ENCODE measurements at regions not wholly inside any gene's neighbourhood (a gene's known extent, or its start where the extent isn't known, plus 50 kb on each side); places are given as distances from the start of the nearest gene placed in this dataset.
"Not testable (repeated sequence)": the region's sequence is repeated elsewhere in the genome, so short reads cannot be mapped to it uniquely, and the experiment has no call there.

GRCh38 chr1:181257117-181257516 is 168.6 kb downstream of the IER5 start:
- DNase-seq (ENCODE audit: low spot score): no peak

GRCh38 chr1:181259026-181259745 is 170.7 kb downstream of the IER5 start:
- no peak for DNase-seq (ENCODE audit: low spot score)

- no peak for DNase-seq (ENCODE audit: low spot score)
Measured at GRCh38 chr1:181260271-181260670, 171.8 kb downstream of the IER5 start.

DNA sequence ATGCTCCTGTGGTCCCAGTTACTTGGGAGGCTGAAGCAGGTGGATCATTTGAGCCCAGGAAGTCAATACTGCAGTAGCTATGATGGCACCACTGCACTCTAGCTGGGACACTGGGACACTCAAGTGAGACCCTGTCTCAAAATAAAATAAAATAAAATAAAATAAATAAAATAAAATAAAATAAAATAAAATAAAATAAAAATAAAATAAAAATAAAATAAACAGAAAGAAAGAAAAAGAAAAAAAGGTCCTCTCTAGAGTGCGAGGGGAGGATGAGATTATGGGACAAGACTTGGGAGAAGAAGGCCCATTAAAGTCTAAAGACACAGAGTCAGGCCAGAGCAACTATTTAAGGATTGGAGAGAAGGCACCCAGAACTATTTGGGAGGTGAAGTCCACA is 172.5 kb downstream of the IER5 start:
- no peak for DNase-seq (ENCODE audit: low spot score)

DNA sequence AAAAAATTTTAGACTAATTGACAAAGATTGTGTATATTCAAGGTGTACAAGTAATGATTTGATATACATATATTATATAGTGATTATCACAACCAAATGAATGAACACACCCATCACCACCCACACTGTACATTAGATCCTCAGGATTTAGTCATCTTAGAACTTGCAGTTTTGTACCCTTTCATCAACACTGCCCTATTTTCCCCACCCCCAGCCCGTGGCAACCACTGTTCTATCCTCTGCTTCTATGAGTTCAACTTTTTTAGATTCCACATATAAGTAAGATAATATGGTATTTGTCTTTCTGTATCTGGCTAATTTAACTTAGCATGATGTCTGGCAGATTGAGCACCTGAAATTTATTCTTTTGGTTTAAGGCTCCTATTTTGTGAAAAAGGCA is 173.6 kb downstream of the IER5 start:
- DNase-seq (ENCODE audit: low spot score): no peak

- DNase-seq (ENCODE audit: low spot score): no peak
Measured at GRCh38 chr1:181263444-181263843, 174.9 kb downstream of the IER5 start.

DNA sequence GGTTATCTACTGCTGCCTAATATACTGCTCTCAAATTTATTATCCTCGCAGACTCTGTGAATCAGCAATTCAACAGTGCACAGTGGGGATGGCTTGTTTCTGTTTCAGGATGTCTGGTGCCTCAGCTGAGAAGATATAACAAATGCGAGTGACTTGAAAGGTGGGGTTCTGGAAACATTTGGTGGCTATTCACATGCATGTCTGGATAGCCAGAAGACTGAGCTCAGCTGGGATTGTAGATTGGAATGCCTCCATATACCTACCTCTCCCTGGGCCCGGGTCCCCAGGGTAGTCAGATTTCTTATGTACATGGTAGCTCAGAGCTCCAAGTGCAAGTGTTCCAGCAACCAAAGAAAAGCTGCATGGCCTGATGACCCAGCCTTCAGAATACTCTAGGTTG is 176.3 kb downstream of the IER5 start:
- no peak for DNase-seq (ENCODE audit: low spot score)

DNA sequence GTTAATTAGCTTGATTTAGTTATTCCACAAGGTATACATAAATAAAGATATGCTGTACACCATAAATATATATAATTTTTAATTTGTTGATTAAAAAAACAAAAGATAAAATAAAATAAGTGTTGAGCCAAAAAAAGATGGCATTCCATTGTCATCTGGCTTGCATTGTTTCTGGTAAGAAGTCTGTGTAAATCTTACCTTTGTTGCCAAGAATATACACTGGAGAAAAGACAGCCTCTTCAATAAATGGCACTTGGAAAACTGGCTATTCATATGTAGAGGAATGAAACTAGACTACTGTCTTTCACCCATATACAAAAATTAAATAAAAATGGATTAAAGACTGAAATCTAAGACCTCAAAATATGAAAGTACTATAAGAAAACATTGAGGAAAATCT is 196.5 kb downstream of the IER5 start:
- DNase-seq (ENCODE audit: low spot score): no peak

DNA sequence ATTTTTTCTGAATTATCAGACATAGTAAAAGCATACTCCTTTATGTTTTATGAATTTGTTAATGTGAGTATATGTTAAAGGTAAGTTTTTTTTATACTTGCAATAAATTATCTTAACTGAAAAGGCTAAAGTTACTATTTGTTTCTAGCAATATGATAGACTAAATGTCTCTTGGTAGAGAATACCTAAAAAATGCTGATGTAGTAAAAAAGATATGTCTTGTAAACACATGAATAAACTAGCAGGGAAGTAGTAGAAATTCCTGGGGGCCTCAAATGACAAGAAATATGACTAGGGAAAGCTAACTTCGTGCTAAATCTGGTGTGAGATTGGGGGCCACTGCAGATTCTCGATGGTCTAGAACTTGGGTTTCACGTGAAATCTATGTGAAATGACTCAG is 188.1 kb upstream of the CACNA1E start:
- DNase-seq (ENCODE audit: low spot score): no peak

DNA sequence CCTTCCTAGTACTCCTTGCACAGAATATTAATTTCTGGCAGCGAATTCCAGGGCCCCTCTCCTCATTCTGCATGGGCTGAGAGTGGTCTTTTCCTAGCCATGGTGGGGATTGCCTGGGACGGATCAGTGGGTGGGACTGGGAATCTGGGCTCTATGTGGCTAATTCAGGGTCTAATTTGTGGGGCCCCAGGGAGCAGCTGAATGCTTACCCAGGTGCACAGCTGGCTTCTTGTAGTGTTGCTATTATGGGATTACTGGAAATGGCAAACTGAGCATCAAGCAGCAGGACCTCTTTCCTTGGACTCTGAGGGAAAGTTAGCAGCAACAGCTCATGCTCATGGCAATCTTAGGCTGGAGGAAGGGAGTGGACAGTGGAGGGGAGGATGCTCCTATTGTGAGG is 187.1 kb upstream of the CACNA1E start:
- no peak for DNase-seq (ENCODE audit: low spot score)

DNA sequence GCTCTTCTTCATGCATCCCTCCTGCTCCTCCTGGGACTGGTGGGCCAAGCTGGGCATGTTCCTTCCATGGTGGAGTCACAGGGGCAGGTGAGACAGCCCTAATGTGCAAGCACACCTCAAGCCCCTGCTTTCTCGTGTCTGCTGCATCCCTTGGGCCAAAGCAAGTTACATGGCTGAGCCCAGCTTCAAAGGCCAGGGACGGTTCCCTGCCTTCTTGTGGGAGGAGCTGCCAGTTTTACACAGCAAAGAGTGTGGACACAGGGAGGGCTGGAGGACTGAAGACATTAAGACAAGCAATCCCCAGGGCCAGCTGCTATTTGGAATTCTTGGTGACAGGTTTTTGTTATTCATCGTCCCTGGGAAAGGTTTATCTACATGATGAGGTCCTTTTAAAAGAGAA is 175.2 kb upstream of the CACNA1E start:
- DNase-seq (ENCODE audit: low spot score): no peak

DNA sequence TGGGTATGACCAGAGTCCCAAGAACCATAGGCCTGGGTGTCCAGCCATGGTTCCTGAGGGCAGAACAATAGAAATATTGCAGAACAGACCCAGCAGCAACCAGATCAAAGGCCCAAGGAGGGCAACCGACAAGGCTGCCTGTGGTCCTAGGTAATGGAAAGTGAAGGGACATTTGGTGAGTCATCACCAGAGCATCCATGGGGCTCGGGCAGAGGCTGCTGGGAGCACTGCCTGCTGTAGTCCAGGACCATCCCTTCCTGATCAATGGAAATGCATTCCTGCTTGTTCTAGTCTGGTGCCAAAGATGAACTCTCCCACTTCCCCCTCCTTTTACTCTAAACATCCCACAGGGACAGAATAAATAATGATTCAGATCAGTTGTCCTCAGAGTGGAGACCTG is 172.8 kb upstream of the CACNA1E start:
- DNase-seq (ENCODE audit: low spot score): peak; percentile 20

- DNase-seq (ENCODE audit: low spot score): no peak
Measured at GRCh38 chr1:181312946-181313345, 170.4 kb upstream of the CACNA1E start.

GRCh38 chr1:181313466-181313865 is 169.9 kb upstream of the CACNA1E start:
- no peak for DNase-seq (ENCODE audit: low spot score)

DNA sequence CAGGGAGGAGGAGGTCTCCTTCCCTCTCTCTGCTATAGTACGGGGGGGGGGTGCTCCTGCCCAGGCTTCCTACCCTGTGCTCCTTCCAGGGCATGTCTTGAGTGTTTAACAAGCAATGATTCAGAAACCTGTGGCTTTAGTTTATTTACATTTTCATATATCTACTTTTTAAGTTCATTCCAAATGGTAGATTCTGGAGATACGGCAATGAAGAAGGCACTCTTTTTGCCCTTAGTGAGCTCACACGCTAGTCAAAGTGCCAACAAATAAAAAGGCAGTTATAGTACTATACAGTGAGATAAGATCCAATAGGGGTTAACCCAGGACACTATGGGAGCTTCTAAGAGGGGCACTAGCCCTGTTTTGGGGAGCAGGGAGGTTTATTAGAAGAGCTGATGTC is 169.3 kb upstream of the CACNA1E start:
- DNase-seq (ENCODE audit: low spot score): no peak

- DNase-seq (ENCODE audit: low spot score): no peak
Measured at GRCh38 chr1:181314959-181315358, 168.4 kb upstream of the CACNA1E start.

- DNase-seq (ENCODE audit: low spot score): no peak
Measured at GRCh38 chr1:181317261-181317930, 165.9 kb upstream of the CACNA1E start.

DNA sequence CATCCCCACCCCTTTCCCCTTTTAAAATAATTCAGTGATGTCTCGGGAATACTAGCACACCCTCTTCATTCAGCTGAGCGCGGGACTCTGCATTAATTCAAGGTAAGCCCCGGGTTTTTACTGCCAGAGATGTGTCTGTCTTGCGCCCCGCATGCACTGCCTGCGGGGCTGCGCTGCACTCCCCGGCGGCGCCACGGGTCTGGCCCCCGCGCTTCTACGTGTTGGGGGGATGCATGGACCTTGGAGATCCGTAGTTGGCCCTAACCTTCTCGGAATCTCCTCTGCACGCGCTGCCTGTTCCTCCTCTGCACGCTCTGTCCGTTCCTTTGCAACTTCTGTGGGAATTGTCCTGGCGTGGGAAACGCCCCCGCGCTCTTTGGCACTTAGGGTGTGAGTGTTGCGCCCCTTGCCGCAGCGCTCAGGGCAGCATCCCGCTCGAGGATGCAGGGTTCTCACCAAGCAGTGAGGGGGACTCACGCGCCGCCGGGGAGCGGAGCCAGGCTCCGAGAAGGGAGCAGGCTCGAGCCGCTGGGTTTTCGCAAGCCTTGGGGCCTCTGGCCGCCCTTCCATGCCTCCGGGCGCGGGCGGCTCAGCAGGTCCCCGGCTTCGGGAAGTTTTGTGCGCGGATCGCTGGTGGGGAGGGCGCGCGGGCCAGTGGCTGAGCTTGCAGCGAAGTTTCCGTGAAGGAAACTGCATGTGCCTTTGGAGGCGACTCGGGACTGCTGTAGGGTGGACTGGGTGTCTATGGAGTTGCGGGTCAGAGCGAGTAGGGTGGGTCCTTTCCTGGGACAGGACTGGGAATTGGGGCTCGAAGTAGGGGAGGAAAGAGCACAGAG is 165.1 kb upstream of the CACNA1E start:
- no peak for DNase-seq (ENCODE audit: low spot score)

DNA sequence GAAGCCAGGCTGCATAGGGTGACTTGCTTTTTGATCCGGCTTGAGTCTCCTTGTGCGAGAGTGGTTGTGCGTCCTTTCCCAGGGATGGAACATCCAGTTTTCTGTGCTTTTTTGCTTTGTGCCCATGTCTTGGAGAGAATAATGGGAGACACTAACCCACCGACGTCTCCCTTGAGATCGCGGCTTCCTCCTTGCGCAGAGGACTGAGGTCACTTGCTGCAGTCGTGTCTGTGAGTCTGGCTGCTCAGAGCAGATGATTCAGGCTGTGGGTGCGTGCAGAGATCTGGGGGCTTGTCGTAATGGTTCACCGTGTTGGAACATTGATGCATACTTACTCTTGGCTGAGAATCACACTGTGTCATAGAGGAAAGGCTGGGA is 164.5 kb upstream of the CACNA1E start:
- no peak for DNase-seq (ENCODE audit: low spot score)

- DNase-seq (ENCODE audit: low spot score): no peak
Measured at GRCh38 chr1:181319907-181320306, 163.4 kb upstream of the CACNA1E start.

DNA sequence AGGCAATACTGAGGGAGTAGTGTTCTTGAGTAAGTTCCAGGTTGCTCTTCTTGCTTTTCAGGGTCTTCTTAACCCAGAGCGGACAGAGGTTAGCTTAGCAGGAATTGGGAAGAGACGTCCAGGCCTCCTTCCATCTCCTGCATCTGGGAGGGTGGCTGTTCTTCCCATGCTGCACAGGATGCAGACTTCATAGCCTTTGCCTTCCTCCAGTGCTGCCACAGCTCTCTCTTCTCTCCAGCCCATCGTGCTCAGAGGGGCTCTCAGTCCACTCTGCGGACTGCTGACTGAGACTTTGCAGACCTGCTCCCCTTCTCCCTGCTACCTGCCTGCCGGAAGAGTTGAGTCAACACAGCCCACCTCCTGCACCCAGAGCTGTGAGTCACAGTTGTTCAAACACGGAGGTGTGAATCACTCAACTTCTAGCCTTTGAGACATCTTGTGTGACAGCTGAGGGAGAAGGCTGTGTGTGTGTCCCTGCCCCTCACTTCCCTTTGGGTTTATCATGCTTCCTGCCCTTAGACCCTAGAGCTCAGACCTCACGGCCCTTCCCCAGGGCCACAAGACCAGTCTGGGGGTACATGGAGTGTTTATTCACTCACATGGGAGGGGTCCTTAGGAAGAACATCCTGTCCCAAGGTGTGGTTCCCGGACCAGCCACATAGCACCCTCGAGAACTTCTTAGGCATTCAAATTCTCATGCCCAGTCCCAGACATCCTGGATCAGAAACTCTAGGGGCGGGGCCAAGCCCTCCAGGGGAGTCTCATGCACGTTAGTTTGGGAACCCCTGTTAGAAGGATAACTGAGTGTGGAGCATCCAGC is 158.3 kb upstream of the CACNA1E start:
- no peak for DNase-seq (ENCODE audit: low spot score)

DNA sequence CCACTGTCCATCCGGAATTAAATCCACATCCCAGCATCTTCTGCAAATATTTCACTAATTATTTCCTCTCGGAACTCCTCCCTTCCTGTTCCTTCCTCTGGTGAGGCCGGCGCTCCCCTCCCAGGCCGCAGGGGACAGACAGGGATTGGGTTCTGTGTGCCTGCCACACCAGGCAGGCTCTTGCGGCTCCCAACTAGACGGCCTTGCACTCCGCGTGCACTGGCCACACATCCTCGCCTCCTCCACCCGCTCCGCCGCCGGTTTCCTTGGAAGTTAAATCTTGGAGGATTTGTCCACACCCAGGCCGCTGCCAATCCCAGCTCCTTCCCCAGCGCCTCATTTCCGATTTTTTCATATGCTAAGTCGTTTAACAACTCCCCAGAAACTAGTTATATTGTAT is 157.6 kb upstream of the CACNA1E start:
- DNase-seq (ENCODE audit: low spot score): not testable (repeated sequence)
